ENCODE measurements at regions not wholly inside any gene's neighbourhood (a gene's known extent, or its start where the extent isn't known, plus 50 kb on each side); places are given as distances from the start of the nearest gene placed in this dataset.

GRCh38 chr10:10598297-10598696 is 419.4 kb upstream of the CELF2 start:
- Histone ChIP-seq H3K4me1 (ENCODE audit: insufficient read depth, low read length) (no peaks in the 10 kb centered on the region), H3K27me3 (ENCODE audit: control insufficient read depth in 1 of 2, insufficient read depth in 2 of 2, low read length in 2 of 2) (no peaks in the 10 kb centered on the region), H3K27ac (ENCODE audit: low read depth in 1 of 2, low read length in 2 of 2) (no peak overlapping the region), H3K9me3 (ENCODE audit: control insufficient read depth in 1 of 2, insufficient read depth in 1 of 2, low read length in 2 of 2) (no peaks in the 10 kb centered on the region), H3K36me3 (ENCODE audit: insufficient read depth, low read length) (no peaks in the 10 kb centered on the region), H3K4me3 (ENCODE audit: low read length) (no peak overlapping the region)
- H3K4me1 Mint-ChIP-seq (ENCODE audit: low read depth), result no peaks in the 10 kb centered on the region
- peaks cover 11% of the 10 kb centered on the region for H3K27me3 Mint-ChIP-seq
- ATAC-seq (ENCODE audit: poor library complexity), result no peak
- no peak overlapping the region for H3K4me3 Mint-ChIP-seq
- DNase-seq, result no peak
- H3K9me3 Mint-ChIP-seq, result no peaks in the 10 kb centered on the region
- H3K27ac Mint-ChIP-seq, result no peak overlapping the region
- no peaks in the 10 kb centered on the region for H3K36me3 Mint-ChIP-seq (ENCODE audit: low read depth)
- no peak for TF ChIP-seq CTCF (IDR thresholded peaks at IDR 0.05)
- CTCF ChIA-PET, result no interaction called here
- POLR2A ChIA-PET, result no interaction called here
- intact Hi-C loops (cut with DNase I, micrococcal nuclease), result no loop called here

- no peaks in the 10 kb centered on the region for H3K27me3 ChIP-seq (ENCODE audit: control insufficient read depth in 1 of 2, insufficient read depth in 2 of 2, low read length in 2 of 2)
- H3K36me3 ChIP-seq (ENCODE audit: insufficient read depth, low read length), result no peaks in the 10 kb centered on the region
- H3K27ac ChIP-seq (ENCODE audit: low read depth in 1 of 2, low read length in 2 of 2), result no peak overlapping the region
- intact Hi-C loops (cut with DNase I, micrococcal nuclease), result no loop called here
- H3K9me3 Mint-ChIP-seq, result no peaks in the 10 kb centered on the region
- H3K27me3 Mint-ChIP-seq, result peaks cover 5% of the 10 kb centered on the region
- ChIA-PET POLR2A (no interaction called here), CTCF (no interaction called here)
- no peak for DNase-seq
- H3K4me3 ChIP-seq (ENCODE audit: low read length), result no peak overlapping the region
- no peaks in the 10 kb centered on the region for H3K36me3 Mint-ChIP-seq (ENCODE audit: low read depth)
- no peaks in the 10 kb centered on the region for H3K4me1 ChIP-seq (ENCODE audit: insufficient read depth, low read length)
- H3K4me1 Mint-ChIP-seq (ENCODE audit: low read depth), result no peaks in the 10 kb centered on the region
- ATAC-seq (ENCODE audit: poor library complexity), result no peak
- no peak overlapping the region for H3K27ac Mint-ChIP-seq
- no peak for TF ChIP-seq CTCF (IDR thresholded peaks at IDR 0.05)
- H3K4me3 Mint-ChIP-seq, result no peak overlapping the region
- no peaks in the 10 kb centered on the region for H3K9me3 ChIP-seq (ENCODE audit: control insufficient read depth in 1 of 2, insufficient read depth in 1 of 2, low read length in 2 of 2)
Observed at GRCh38 chr10:10600004-10600403, 417.7 kb upstream of the CELF2 start.

- intact Hi-C loops (cut with DNase I, micrococcal nuclease), result no loop called here
- H3K27ac Mint-ChIP-seq, result no peak overlapping the region
- Histone ChIP-seq H3K9me3 (ENCODE audit: control insufficient read depth in 1 of 2, insufficient read depth in 1 of 2, low read length in 2 of 2) (no peaks in the 10 kb centered on the region), H3K27me3 (ENCODE audit: control insufficient read depth in 1 of 2, insufficient read depth in 2 of 2, low read length in 2 of 2) (no peaks in the 10 kb centered on the region), H3K4me3 (ENCODE audit: low read length) (no peak overlapping the region), H3K36me3 (ENCODE audit: insufficient read depth, low read length) (no peaks in the 10 kb centered on the region), H3K4me1 (ENCODE audit: insufficient read depth, low read length) (no peaks in the 10 kb centered on the region), H3K27ac (ENCODE audit: low read depth in 1 of 2, low read length in 2 of 2) (no peak overlapping the region)
- no peak for TF ChIP-seq CTCF (IDR thresholded peaks at IDR 0.05)
- peaks cover 10% of the 10 kb centered on the region for H3K27me3 Mint-ChIP-seq
- POLR2A ChIA-PET, result no interaction called here
- H3K4me3 Mint-ChIP-seq, result no peak overlapping the region
- ATAC-seq (ENCODE audit: poor library complexity), result no peak
- no peaks in the 10 kb centered on the region for H3K36me3 Mint-ChIP-seq (ENCODE audit: low read depth)
- H3K4me1 Mint-ChIP-seq (ENCODE audit: low read depth), result no peaks in the 10 kb centered on the region
- CTCF ChIA-PET, result no interaction called here
- no peak for DNase-seq
- H3K9me3 Mint-ChIP-seq, result no peaks in the 10 kb centered on the region
Observed at GRCh38 chr10:10605551-10606081, 412.1 kb upstream of the CELF2 start.

All from CD4-positive, alpha-beta T cell (primary cell).